SK-N-MC (cell line): ENCODE measurements at regions not wholly inside any gene's neighbourhood (a gene's known extent, or its start where the extent isn't known, plus 50 kb on each side); places are given as distances from the start of the nearest gene placed in this dataset.

Experiments
- DNase-seq: peaks from one replicate; pipeline ENCODE4 v3.0.0-alpha.2; 2011; ENCODE audit warnings: low read depth, low spot score
- H3K27ac ChIP-seq: fragments of 200-600 bp; sonication (generic); 2 replicates; pipeline ENCODE4 v1.5.1; 2016; ENCODE audit warnings: mixed run types
- H3K36me3 ChIP-seq: fragments of 200-600 bp; sonication (generic); 2 replicates; pipeline ENCODE4 v1.6.1; 2017; ENCODE audit warnings: antibody characterized with exemption, low read length, mixed read lengths; ENCODE audit not compliant: insufficient read depth
- H3K4me3 ChIP-seq: fragments of 200-600 bp; sonication (generic); 2 replicates; pipeline ENCODE4 v1.5.1; 2016
- H3K9ac ChIP-seq: fragments of 200-600 bp; sonication (generic); 2 replicates; pipeline ENCODE4 v1.8.0; 2017; ENCODE audit warnings: mixed run types, mixed read lengths; ENCODE audit not compliant: insufficient read length
- H3K9me3 ChIP-seq: fragments of 200-600 bp; sonication (generic); 2 replicates; pipeline ENCODE4 v1.6.1; 2017; ENCODE audit warnings: low read depth, mild to moderate bottlenecking, antibody characterized with exemption, low read length, moderate library complexity, mixed read lengths
- EZH2 ChIP-seq: fragments of 200-600 bp; sonication (generic); IDR thresholded peaks from one replicate; pipeline ENCODE4 v1.6.1; 2017; ENCODE audit warnings: antibody characterized with exemption
- FOXP2 ChIP-seq: optimal IDR thresholded peaks from 2 replicates; pipeline ENCODE3; 2011; ENCODE audit warnings: mild to moderate bottlenecking, moderate library complexity; ENCODE audit not compliant: insufficient read depth; ENCODE audit errors: extremely low read length, control extremely low read depth
- POLR2AphosphoS5 ChIP-seq: IDR thresholded peaks from 2 replicates; pipeline ENCODE4 v1.6.1; 2012; ENCODE audit warnings: mild to moderate bottlenecking, low read depth, low read length, borderline replicate concordance

- Histone ChIP-seq H3K36me3 (no peaks in the 10 kb centered on the region), H3K4me3 (no peak overlapping the region), H3K27ac (no peak overlapping the region), H3K9me3 (no peaks in the 10 kb centered on the region), H3K9ac (no peak overlapping the region)
- DNase-seq = no peak
- TF ChIP-seq EZH2 (no peak), POLR2AphosphoS5 (no peak), FOXP2 (no peak)
Observed at GRCh38 chr9:71349218-71349617, 227.8 kb upstream of the TRPM3 start.

GRCh38 chr9:71333321-71333720 is 211.9 kb upstream of the TRPM3 start:
- H3K9me3 ChIP-seq = no peaks in the 10 kb centered on the region
- H3K4me3 ChIP-seq = no peak overlapping the region
- H3K27ac ChIP-seq = no peak overlapping the region
- H3K36me3 ChIP-seq = no peaks in the 10 kb centered on the region
- no peak for DNase-seq
- TF ChIP-seq EZH2 (no peak), POLR2AphosphoS5 (no peak), FOXP2 (no peak)
- no peak overlapping the region for H3K9ac ChIP-seq

- no peaks in the 10 kb centered on the region for H3K9me3 ChIP-seq
- no peak overlapping the region for H3K27ac ChIP-seq
Observed at GRCh38 chr9:71331603-71332002, 210.2 kb upstream of the TRPM3 start.

GRCh38 chr9:71329873-71330272 is 208.5 kb upstream of the TRPM3 start:
- no peak for DNase-seq
- no peak overlapping the region for H3K9ac ChIP-seq

More at GRCh38 chr9:71331603-71332002, 210.2 kb upstream of the TRPM3 start:
- Histone ChIP-seq H3K9ac (no peak overlapping the region), H3K36me3 (no peaks in the 10 kb centered on the region), H3K4me3 (no peak overlapping the region)
- no peak for TF ChIP-seq POLR2AphosphoS5
- no peak for TF ChIP-seq FOXP2
- no peak for TF ChIP-seq EZH2
- DNase-seq = no peak

GRCh38 chr9:71326360-71326759 is 204.9 kb upstream of the TRPM3 start:
- DNase-seq = no peak
- TF ChIP-seq POLR2AphosphoS5 (no peak), EZH2 (no peak), FOXP2 (no peak)

More at GRCh38 chr9:71329873-71330272, 208.5 kb upstream of the TRPM3 start:
- Histone ChIP-seq H3K27ac (no peak overlapping the region), H3K36me3 (no peaks in the 10 kb centered on the region), H3K9me3 (no peaks in the 10 kb centered on the region), H3K4me3 (no peak overlapping the region)
- no peak for TF ChIP-seq POLR2AphosphoS5
- TF ChIP-seq FOXP2 = no peak
- no peak for TF ChIP-seq EZH2

GRCh38 chr9:71323357-71323756 is 201.9 kb upstream of the TRPM3 start:
- Histone ChIP-seq H3K9me3 (no peaks in the 10 kb centered on the region), H3K36me3 (no peaks in the 10 kb centered on the region), H3K27ac (no peak overlapping the region), H3K9ac (no peak overlapping the region), H3K4me3 (no peak overlapping the region)
- DNase-seq = no peak
- TF ChIP-seq EZH2 = no peak

More at GRCh38 chr9:71326360-71326759, 204.9 kb upstream of the TRPM3 start:
- Histone ChIP-seq H3K27ac (no peak overlapping the region), H3K9ac (no peak overlapping the region), H3K4me3 (no peak overlapping the region), H3K36me3 (no peaks in the 10 kb centered on the region), H3K9me3 (no peaks in the 10 kb centered on the region)

GRCh38 chr9:71322311-71322710 is 200.9 kb upstream of the TRPM3 start:
- no peak for DNase-seq
- Histone ChIP-seq H3K27ac (no peak overlapping the region), H3K4me3 (no peak overlapping the region), H3K36me3 (no peaks in the 10 kb centered on the region), H3K9me3 (no peaks in the 10 kb centered on the region), H3K9ac (no peak overlapping the region)
- no peak for TF ChIP-seq POLR2AphosphoS5
- no peak for TF ChIP-seq EZH2
- no peak for TF ChIP-seq FOXP2

- Histone ChIP-seq H3K9me3 (no peaks in the 10 kb centered on the region), H3K4me3 (no peak overlapping the region), H3K36me3 (no peaks in the 10 kb centered on the region), H3K27ac (no peak overlapping the region), H3K9ac (no peak overlapping the region)
- no peak for DNase-seq
- TF ChIP-seq EZH2 = no peak
- no peak for TF ChIP-seq FOXP2
- no peak for TF ChIP-seq POLR2AphosphoS5
Observed at GRCh38 chr9:71308454-71308853, 187.0 kb upstream of the TRPM3 start.

GRCh38 chr9:71306134-71306533 is 184.7 kb upstream of the TRPM3 start:
- Histone ChIP-seq H3K9me3 (no peaks in the 10 kb centered on the region), H3K36me3 (no peaks in the 10 kb centered on the region), H3K4me3 (no peak overlapping the region), H3K9ac (no peak overlapping the region), H3K27ac (no peak overlapping the region)
- TF ChIP-seq FOXP2 = no peak
- TF ChIP-seq EZH2 = no peak
- no peak for TF ChIP-seq POLR2AphosphoS5
- DNase-seq = no peak
